ENCODE measurements at regions not wholly inside any gene's neighbourhood (a gene's known extent, or its start where the extent isn't known, plus 50 kb on each side); places are given as distances from the start of the nearest gene placed in this dataset.

DNA sequence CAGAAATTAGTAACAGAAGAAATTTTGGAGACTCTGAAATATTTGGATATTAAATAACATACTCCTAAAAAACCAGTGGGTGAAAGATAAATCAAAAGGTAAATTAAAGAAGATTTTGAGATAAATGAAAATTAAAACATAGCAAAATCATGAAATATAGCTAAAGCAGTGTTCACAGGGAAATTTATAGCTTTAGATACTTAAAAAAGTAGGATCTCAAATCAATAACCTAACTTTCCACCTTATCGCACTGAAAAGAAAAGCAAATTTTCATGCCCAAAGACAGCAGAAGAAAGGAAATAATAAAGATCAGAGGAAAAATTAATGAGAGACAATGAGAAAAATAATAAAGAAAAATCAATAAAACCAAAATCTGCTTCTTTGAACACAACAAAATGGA lies 135.1 kb upstream of the KLF7 start:
- Histone ChIP-seq H2AFZ (no peak overlapping the region), H3K4me3 (ENCODE audit: low read depth, low read length) (no peak overlapping the region), H3K9me3 (ENCODE audit: control insufficient read depth, low read length) (no peaks in the 10 kb centered on the region), H3K27ac (no peak overlapping the region), H3K27me3 (ENCODE audit: control insufficient read depth, insufficient read depth, low read length) (no peaks in the 10 kb centered on the region), H3K79me2 (no peaks in the 10 kb centered on the region), H3K4me2 (ENCODE audit: low read length) (no peak overlapping the region), H3K36me3 (ENCODE audit: control insufficient read depth, insufficient read depth, low read length) (no peaks in the 10 kb centered on the region), H3K4me1 (no peaks in the 10 kb centered on the region), H3K9ac (no peak overlapping the region)
- TF ChIP-seq, protein P1, sequence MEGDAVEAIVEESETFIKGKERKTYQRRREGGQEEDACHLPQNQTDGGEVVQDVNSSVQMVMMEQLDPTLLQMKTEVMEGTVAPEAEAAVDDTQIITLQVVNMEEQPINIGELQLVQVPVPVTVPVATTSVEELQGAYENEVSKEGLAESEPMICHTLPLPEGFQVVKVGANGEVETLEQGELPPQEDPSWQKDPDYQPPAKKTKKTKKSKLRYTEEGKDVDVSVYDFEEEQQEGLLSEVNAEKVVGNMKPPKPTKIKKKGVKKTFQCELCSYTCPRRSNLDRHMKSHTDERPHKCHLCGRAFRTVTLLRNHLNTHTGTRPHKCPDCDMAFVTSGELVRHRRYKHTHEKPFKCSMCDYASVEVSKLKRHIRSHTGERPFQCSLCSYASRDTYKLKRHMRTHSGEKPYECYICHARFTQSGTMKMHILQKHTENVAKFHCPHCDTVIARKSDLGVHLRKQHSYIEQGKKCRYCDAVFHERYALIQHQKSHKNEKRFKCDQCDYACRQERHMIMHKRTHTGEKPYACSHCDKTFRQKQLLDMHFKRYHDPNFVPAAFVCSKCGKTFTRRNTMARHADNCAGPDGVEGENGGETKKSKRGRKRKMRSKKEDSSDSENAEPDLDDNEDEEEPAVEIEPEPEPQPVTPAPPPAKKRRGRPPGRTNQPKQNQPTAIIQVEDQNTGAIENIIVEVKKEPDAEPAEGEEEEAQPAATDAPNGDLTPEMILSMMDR (IDR thresholded peaks at IDR 0.05) = no peak

DNA sequence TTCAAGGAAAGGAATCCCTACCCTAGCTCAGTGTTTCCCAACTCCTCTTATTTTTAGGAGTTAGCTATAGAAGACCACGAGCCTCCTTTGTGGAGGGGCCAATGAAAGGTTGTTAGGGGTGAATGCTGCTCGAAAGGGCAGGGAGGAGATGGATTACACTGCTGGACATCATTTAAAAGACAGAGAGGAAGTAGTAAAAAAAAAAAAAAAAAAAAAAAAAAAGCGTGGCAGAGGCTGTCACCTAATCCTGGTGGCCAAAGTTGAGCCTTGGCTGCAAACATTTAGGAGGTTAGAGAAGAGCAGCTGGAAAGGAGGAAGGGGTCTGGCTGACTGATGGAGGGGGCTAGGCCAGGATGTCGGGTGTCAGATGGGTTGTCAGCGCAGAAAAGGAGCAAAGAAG lies 139.0 kb upstream of the KLF7 start:
- Histone ChIP-seq H3K27ac (no peak overlapping the region), H2AFZ (no peak overlapping the region), H3K4me2 (ENCODE audit: low read length) (no peak overlapping the region), H3K4me3 (ENCODE audit: low read depth, low read length) (no peak overlapping the region), H3K4me1 (no peaks in the 10 kb centered on the region), H3K36me3 (ENCODE audit: control insufficient read depth, insufficient read depth, low read length) (no peaks in the 10 kb centered on the region), H3K79me2 (no peaks in the 10 kb centered on the region), H3K27me3 (ENCODE audit: control insufficient read depth, insufficient read depth, low read length) (no peaks in the 10 kb centered on the region), H3K9me3 (ENCODE audit: control insufficient read depth, low read length) (no peaks in the 10 kb centered on the region), H3K9ac (no peak overlapping the region)
- TF ChIP-seq, protein P1 (IDR thresholded peaks at IDR 0.05) = no peak

DNA sequence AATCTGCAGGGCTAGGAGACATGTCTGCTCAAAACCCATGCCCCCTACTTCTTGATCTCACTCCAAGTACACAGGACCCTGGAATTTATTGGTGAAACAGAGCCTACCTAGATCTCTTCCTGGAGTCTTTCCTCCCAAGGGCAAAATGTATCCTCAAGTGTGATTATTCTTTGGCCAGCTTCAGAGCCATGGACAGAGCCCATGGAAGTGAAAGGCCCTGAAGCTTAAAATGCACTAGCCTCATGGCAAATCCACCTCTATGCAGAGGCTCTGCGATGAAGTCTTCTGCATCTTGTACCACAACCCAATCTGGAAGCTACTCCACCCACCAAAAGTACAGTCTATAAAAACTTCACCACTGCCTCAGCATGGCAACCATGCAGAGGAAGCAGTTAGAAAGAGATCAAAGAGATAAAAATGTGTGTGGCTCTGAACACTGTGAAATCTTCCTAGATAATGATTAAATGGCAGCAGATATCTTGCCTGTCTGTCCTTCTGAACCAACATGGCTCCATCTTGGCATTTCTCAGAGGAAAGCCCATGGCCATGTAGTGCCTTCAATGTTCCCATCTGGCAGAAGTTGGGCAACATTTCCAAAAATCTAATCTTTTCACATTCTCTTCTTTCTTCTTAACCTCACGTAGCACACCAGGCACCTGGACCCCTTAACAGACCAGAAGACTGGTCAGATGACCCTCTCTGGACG lies 142.9 kb upstream of the KLF7 start:
- H3K36me3 ChIP-seq (ENCODE audit: control insufficient read depth, insufficient read depth, low read length) = no peaks in the 10 kb centered on the region
- no peaks in the 10 kb centered on the region for H3K27me3 ChIP-seq (ENCODE audit: control insufficient read depth, insufficient read depth, low read length)
- H2AFZ ChIP-seq = no peak overlapping the region
- H3K9me3 ChIP-seq (ENCODE audit: control insufficient read depth, low read length) = no peaks in the 10 kb centered on the region
- H3K79me2 ChIP-seq = no peaks in the 10 kb centered on the region
- H3K9ac ChIP-seq = no peak overlapping the region
- no peaks in the 10 kb centered on the region for H3K4me1 ChIP-seq
- H3K27ac ChIP-seq = no peak overlapping the region
- H3K4me3 ChIP-seq (ENCODE audit: low read depth, low read length) = no peak overlapping the region
- TF ChIP-seq, protein P1 (IDR thresholded peaks at IDR 0.05) = no peak
- no peak overlapping the region for H3K4me2 ChIP-seq (ENCODE audit: low read length)

DNA sequence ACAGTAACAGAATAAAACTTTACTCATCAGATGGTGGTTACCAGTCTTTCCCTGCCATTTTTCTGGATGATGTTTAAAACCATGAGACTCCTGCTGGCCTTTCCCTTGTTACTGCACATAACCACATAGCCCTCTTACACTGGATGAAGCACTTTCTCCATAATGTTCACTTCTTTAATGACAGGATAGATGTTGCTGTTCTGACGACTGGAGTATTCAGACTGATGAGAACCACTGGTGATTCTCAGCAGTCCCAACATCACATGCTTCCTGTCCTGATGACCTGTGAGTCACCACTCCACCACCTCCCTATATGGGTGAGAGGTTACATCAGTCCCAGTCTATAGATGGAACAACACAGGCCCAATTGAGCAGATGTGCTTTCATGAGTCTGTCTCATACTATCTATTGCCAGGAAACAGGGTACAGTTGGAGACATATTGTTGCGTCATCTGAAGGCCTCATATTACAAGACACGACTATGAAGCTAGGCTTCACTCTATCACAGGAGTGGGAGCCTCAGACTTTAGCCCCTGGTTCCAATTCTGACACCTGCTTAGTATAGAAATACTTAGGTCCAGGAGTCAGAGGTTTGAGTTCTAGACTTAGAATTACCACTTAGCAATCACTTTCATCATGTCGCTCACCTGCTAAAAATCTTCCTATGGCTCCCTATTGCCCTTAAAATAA lies 145.7 kb upstream of the KLF7 start:
- Histone ChIP-seq H3K4me1 (no peaks in the 10 kb centered on the region), H3K27me3 (ENCODE audit: control insufficient read depth, insufficient read depth, low read length) (no peaks in the 10 kb centered on the region), H3K9ac (no peak overlapping the region), H3K36me3 (ENCODE audit: control insufficient read depth, insufficient read depth, low read length) (no peaks in the 10 kb centered on the region), H3K27ac (no peak overlapping the region), H3K9me3 (ENCODE audit: control insufficient read depth, low read length) (no peaks in the 10 kb centered on the region), H3K4me3 (ENCODE audit: low read depth, low read length) (no peak overlapping the region), H3K79me2 (no peaks in the 10 kb centered on the region), H3K4me2 (ENCODE audit: low read length) (no peak overlapping the region), H2AFZ (no peak overlapping the region)
- TF ChIP-seq, protein P1 (IDR thresholded peaks at IDR 0.05) = no peak

DNA sequence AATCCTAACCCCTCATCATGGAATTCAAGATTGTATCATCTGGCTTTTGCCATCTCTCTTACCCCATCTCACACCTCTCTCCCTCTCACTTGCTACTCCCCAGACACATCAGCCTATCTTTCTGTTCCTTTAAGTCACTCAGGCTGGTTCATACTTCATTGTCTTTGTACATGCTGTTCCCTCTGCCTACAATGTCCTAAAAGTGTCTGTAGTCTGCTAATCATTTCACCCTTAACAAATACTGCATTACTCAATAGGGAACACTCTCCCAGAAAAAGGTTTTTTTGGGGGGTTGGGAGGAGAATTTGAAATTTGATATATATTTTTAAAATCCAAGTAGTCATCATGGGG lies 146.2 kb upstream of the KLF7 start:
- H3K27ac ChIP-seq = no peak overlapping the region
- H3K9ac ChIP-seq = no peak overlapping the region
- H3K9me3 ChIP-seq (ENCODE audit: control insufficient read depth, low read length) = no peaks in the 10 kb centered on the region
- no peaks in the 10 kb centered on the region for H3K4me1 ChIP-seq
- H3K4me2 ChIP-seq (ENCODE audit: low read length) = no peak overlapping the region
- no peak overlapping the region for H3K4me3 ChIP-seq (ENCODE audit: low read depth, low read length)
- TF ChIP-seq, protein P1 (IDR thresholded peaks at IDR 0.05) = no peak
- no peaks in the 10 kb centered on the region for H3K36me3 ChIP-seq (ENCODE audit: control insufficient read depth, insufficient read depth, low read length)
- H3K79me2 ChIP-seq = no peaks in the 10 kb centered on the region
- no peak overlapping the region for H2AFZ ChIP-seq
- no peaks in the 10 kb centered on the region for H3K27me3 ChIP-seq (ENCODE audit: control insufficient read depth, insufficient read depth, low read length)

Data from parathyroid adenoma (tissue), 2 donors.